Testis (tissue), 2 donors: ENCODE measurements at regions not wholly inside any gene's neighbourhood (a gene's known extent, or its start where the extent isn't known, plus 50 kb on each side); places are given as distances from the start of the nearest gene placed in this dataset.

Experiments
- CTCF ChIP-seq, 3 experiments: fragments of 450-650 bp in 2 of 3; fragments of 200-600 bp in 1 of 3; sonication (generic) in 1 of 3; IDR thresholded peaks; one replicate each; pipeline ENCODE4 v1.5.1; 2016 to 2019; ENCODE audit warnings: antibody characterized with exemption in 3 of 3, mild to moderate bottlenecking in 2 of 3, moderate library complexity in 1 of 3
- POLR2A ChIP-seq: fragments of 450-650 bp; IDR thresholded peaks from one replicate; pipeline ENCODE4 v1.6.1; 2017; ENCODE audit warnings: antibody characterized with exemption, mild to moderate bottlenecking, moderate library complexity

DNA sequence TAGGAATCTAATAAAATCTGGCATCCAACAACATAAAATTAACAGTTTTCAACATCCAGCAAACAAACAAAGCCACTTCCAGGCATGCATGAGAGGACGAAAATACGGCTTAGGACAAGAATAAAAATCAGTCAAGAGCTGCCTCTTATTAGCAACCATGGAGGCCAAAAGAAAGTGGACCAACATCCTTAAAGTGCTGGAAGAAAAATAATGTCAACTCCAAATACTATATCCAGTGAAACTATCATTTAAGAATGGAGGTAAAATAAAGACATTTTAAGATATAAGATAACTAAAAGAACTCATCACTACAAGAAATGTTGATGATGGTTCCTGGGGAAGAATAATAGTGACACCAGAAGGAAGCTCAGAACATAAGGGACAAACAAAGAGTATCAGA, 224.0 kb upstream of the IRX4 start:
- no peak for TF ChIP-seq CTCF (IDR thresholded peaks at IDR 0.05)
- no peak for TF ChIP-seq POLR2A
